Skeletal muscle satellite cell (primary cell): ENCODE measurements at regions not wholly inside any gene's neighbourhood (a gene's known extent, or its start where the extent isn't known, plus 50 kb on each side); places are given as distances from the start of the nearest gene placed in this dataset.

Experiments
- H3K27me3 ChIP-seq: 2 replicates; pipeline ENCODE4 v1.7.0; 2013; ENCODE audit warnings: low read length; ENCODE audit not compliant: control insufficient read depth, insufficient read depth
- H3K36me3 ChIP-seq: 2 replicates; pipeline ENCODE4 v1.7.0; 2013; ENCODE audit warnings: mild to moderate bottlenecking, control low read depth, low read length; ENCODE audit not compliant: insufficient read depth
- H3K4me1 ChIP-seq: 2 replicates; pipeline ENCODE4 v1.7.0; 2013; ENCODE audit warnings: low read length; ENCODE audit not compliant: control insufficient read depth, insufficient read depth
- H3K4me2 ChIP-seq: 2 replicates; pipeline ENCODE4 v1.7.0; 2013; ENCODE audit warnings: mild to moderate bottlenecking, low read length
- H3K4me3 ChIP-seq: 2 replicates; pipeline ENCODE4 v1.7.0; 2013; ENCODE audit warnings: low read length
- H3K9ac ChIP-seq: 2 replicates; pipeline ENCODE4 v1.7.0; 2013; ENCODE audit warnings: mild to moderate bottlenecking, low read depth, low read length, moderate library complexity
- H3K9me3 ChIP-seq: replicated peaks from 2 replicates; pipeline ENCODE4 v1.7.0; 2013; ENCODE audit warnings: mild to moderate bottlenecking, control low read depth, low read length

GRCh38 chr19:31160336-31160926 lies 188.8 kb downstream of the TSHZ3 start:
- no peak overlapping the region for H3K9ac ChIP-seq
- H3K36me3 ChIP-seq = no peaks in the 10 kb centered on the region
- H3K4me3 ChIP-seq = no peak overlapping the region
- H3K27me3 ChIP-seq = peaks cover 6% of the 10 kb centered on the region
- H3K4me2 ChIP-seq = no peak overlapping the region
- H3K9me3 ChIP-seq = no peaks in the 10 kb centered on the region
- H3K4me1 ChIP-seq = peaks cover 12% of the 10 kb centered on the region

GRCh38 chr19:31154021-31154420 lies 195.2 kb downstream of the TSHZ3 start:
- no peaks in the 10 kb centered on the region for H3K27me3 ChIP-seq

GRCh38 chr19:31152906-31153305 lies 196.3 kb downstream of the TSHZ3 start:
- Histone ChIP-seq H3K36me3 (no peaks in the 10 kb centered on the region), H3K9ac (no peak overlapping the region), H3K4me3 (no peak overlapping the region), H3K27me3 (no peaks in the 10 kb centered on the region), H3K4me1 (peaks cover 33% of the 10 kb centered on the region), H3K9me3 (no peaks in the 10 kb centered on the region), H3K4me2 (no peak overlapping the region)

More at GRCh38 chr19:31154021-31154420, 195.2 kb downstream of the TSHZ3 start:
- Histone ChIP-seq H3K9me3 (no peaks in the 10 kb centered on the region), H3K9ac (no peak overlapping the region), H3K4me2 (no peak overlapping the region), H3K36me3 (no peaks in the 10 kb centered on the region), H3K4me3 (no peak overlapping the region), H3K4me1 (peaks cover 31% of the 10 kb centered on the region)

- Histone ChIP-seq H3K4me3 (peak overlapping the region; percentile 28), H3K36me3 (no peaks in the 10 kb centered on the region), H3K9ac (peak overlapping the region; percentile 42), H3K9me3 (no peaks in the 10 kb centered on the region), H3K27me3 (no peaks in the 10 kb centered on the region), H3K4me2 (peak overlapping the region; percentile 66), H3K4me1 (peaks cover 31% of the 10 kb centered on the region)
Measured at GRCh38 chr19:31149441-31149941, 199.7 kb downstream of the TSHZ3 start.

- Histone ChIP-seq H3K36me3 (no peaks in the 10 kb centered on the region), H3K4me3 (no peak overlapping the region), H3K4me2 (no peak overlapping the region), H3K9me3 (no peaks in the 10 kb centered on the region), H3K27me3 (no peaks in the 10 kb centered on the region), H3K4me1 (peaks cover 23% of the 10 kb centered on the region), H3K9ac (no peak overlapping the region)
Measured at GRCh38 chr19:31148671-31149070, 200.6 kb downstream of the TSHZ3 start.

- H3K27me3 ChIP-seq = no peaks in the 10 kb centered on the region
- H3K36me3 ChIP-seq = no peaks in the 10 kb centered on the region
Measured at GRCh38 chr19:31147234-31147633, 202.0 kb downstream of the TSHZ3 start.

GRCh38 chr19:31146546-31147183 lies 202.6 kb downstream of the TSHZ3 start:
- no peak overlapping the region for H3K4me3 ChIP-seq
- no peaks in the 10 kb centered on the region for H3K36me3 ChIP-seq
- peaks cover 19% of the 10 kb centered on the region for H3K4me1 ChIP-seq
- H3K27me3 ChIP-seq = no peaks in the 10 kb centered on the region
- H3K4me2 ChIP-seq = no peak overlapping the region
- H3K9me3 ChIP-seq = no peaks in the 10 kb centered on the region
- H3K9ac ChIP-seq = no peak overlapping the region

More at GRCh38 chr19:31147234-31147633, 202.0 kb downstream of the TSHZ3 start:
- Histone ChIP-seq H3K4me2 (no peak overlapping the region), H3K9ac (no peak overlapping the region), H3K4me1 (peaks cover 15% of the 10 kb centered on the region), H3K9me3 (no peaks in the 10 kb centered on the region), H3K4me3 (no peak overlapping the region)

GRCh38 chr19:31146015-31146414 lies 203.2 kb downstream of the TSHZ3 start:
- Histone ChIP-seq H3K4me1 (peaks cover 26% of the 10 kb centered on the region), H3K27me3 (no peaks in the 10 kb centered on the region), H3K4me2 (no peak overlapping the region)

GRCh38 chr19:31145007-31145406 lies 204.2 kb downstream of the TSHZ3 start:
- Histone ChIP-seq H3K27me3 (no peaks in the 10 kb centered on the region), H3K4me3 (no peak overlapping the region), H3K4me2 (no peak overlapping the region), H3K9me3 (no peaks in the 10 kb centered on the region), H3K9ac (no peak overlapping the region), H3K36me3 (no peaks in the 10 kb centered on the region), H3K4me1 (peaks cover 31% of the 10 kb centered on the region)

More at GRCh38 chr19:31146015-31146414, 203.2 kb downstream of the TSHZ3 start:
- Histone ChIP-seq H3K4me3 (no peak overlapping the region), H3K9me3 (no peaks in the 10 kb centered on the region), H3K36me3 (no peaks in the 10 kb centered on the region), H3K9ac (no peak overlapping the region)

- no peak overlapping the region for H3K4me3 ChIP-seq
- H3K4me1 ChIP-seq = peaks cover 33% of the 10 kb centered on the region
- no peaks in the 10 kb centered on the region for H3K9me3 ChIP-seq
- H3K9ac ChIP-seq = no peak overlapping the region
- H3K4me2 ChIP-seq = no peak overlapping the region
- no peaks in the 10 kb centered on the region for H3K36me3 ChIP-seq
- H3K27me3 ChIP-seq = no peaks in the 10 kb centered on the region
Measured at GRCh38 chr19:31144075-31144870, 205.0 kb downstream of the TSHZ3 start.

GRCh38 chr19:31141301-31141700 lies 207.9 kb downstream of the TSHZ3 start:
- peak overlapping the region; percentile 17 for H3K4me3 ChIP-seq
- no peaks in the 10 kb centered on the region for H3K36me3 ChIP-seq
- no peaks in the 10 kb centered on the region for H3K9me3 ChIP-seq
- H3K4me1 ChIP-seq = peaks cover 31% of the 10 kb centered on the region
- H3K9ac ChIP-seq = peak overlapping the region; percentile 60
- no peaks in the 10 kb centered on the region for H3K27me3 ChIP-seq
- H3K4me2 ChIP-seq = peak overlapping the region; percentile 11
